ENCODE measurements at regions not wholly inside any gene's neighbourhood (a gene's known extent, or its start where the extent isn't known, plus 50 kb on each side); places are given as distances from the start of the nearest gene placed in this dataset.
"Not testable (repeated sequence)": the region's sequence is repeated elsewhere in the genome, so short reads cannot be mapped to it uniquely, and the experiment has no call there.

- H3K4me3 ChIP-seq (ENCODE audit: low read depth, low read length) = no peak overlapping the region
- no peak for TF ChIP-seq CTCF (IDR thresholded peaks at IDR 0.05; ENCODE audit: control insufficient read depth, extremely low read depth, insufficient read depth)
- no peak for DNase-seq (ENCODE audit: low read depth)
Measured at GRCh38 chr20:53813636-53814035, 220.0 kb upstream of the ZNF217 start.

GRCh38 chr20:53811577-53811976 lies 217.9 kb upstream of the ZNF217 start:
- no peak for DNase-seq (ENCODE audit: low read depth)
- TF ChIP-seq CTCF (IDR thresholded peaks at IDR 0.05; ENCODE audit: control insufficient read depth, extremely low read depth, insufficient read depth) = no peak
- no peak overlapping the region for H3K4me3 ChIP-seq (ENCODE audit: low read depth, low read length)

- no peak for TF ChIP-seq CTCF (IDR thresholded peaks at IDR 0.05; ENCODE audit: control insufficient read depth, extremely low read depth, insufficient read depth)
- no peak overlapping the region for H3K4me3 ChIP-seq (ENCODE audit: low read depth, low read length)
- no peak for DNase-seq (ENCODE audit: low read depth)
Measured at GRCh38 chr20:53810661-53811355, 217.2 kb upstream of the ZNF217 start.

GRCh38 chr20:53809728-53810365 lies 216.2 kb upstream of the ZNF217 start:
- DNase-seq (ENCODE audit: low read depth) = no peak
- TF ChIP-seq CTCF (IDR thresholded peaks at IDR 0.05; ENCODE audit: control insufficient read depth, extremely low read depth, insufficient read depth) = no peak
- H3K4me3 ChIP-seq (ENCODE audit: low read depth, low read length) = no peak overlapping the region

- H3K4me3 ChIP-seq (ENCODE audit: low read depth, low read length) = no peak overlapping the region
- TF ChIP-seq CTCF (IDR thresholded peaks at IDR 0.05; ENCODE audit: control insufficient read depth, extremely low read depth, insufficient read depth) = no peak
- DNase-seq (ENCODE audit: low read depth) = no peak
Measured at GRCh38 chr20:53809217-53809616, 215.6 kb upstream of the ZNF217 start.

GRCh38 chr20:53808733-53809132 lies 215.1 kb upstream of the ZNF217 start:
- no peak for DNase-seq (ENCODE audit: low read depth)
- no peak overlapping the region for H3K4me3 ChIP-seq (ENCODE audit: low read depth, low read length)
- TF ChIP-seq CTCF (IDR thresholded peaks at IDR 0.05; ENCODE audit: control insufficient read depth, extremely low read depth, insufficient read depth) = no peak

- not testable (repeated sequence) for H3K4me3 ChIP-seq (ENCODE audit: low read depth, low read length); DNase-seq (ENCODE audit: low read depth)
Measured at GRCh38 chr20:53808302-53808701, 214.7 kb upstream of the ZNF217 start.

Measured in LNCaP clone FGC (cell line).